H9 (cell line): ENCODE measurements at regions not wholly inside any gene's neighbourhood (a gene's known extent, or its start where the extent isn't known, plus 50 kb on each side); places are given as distances from the start of the nearest gene placed in this dataset.

Source experiments
- DNase-seq: peaks from one replicate; pipeline ENCODE4 v3.0.0-alpha.2; 2017
- H2AFZ ChIP-seq: one replicate; pipeline ENCODE4 v1.6.1; 2013; ENCODE audit warnings: mild to moderate bottlenecking, low read length, control low read depth, moderate library complexity
- H2AK5ac ChIP-seq: 2 replicates; pipeline ENCODE4 v1.6.1; 2013; ENCODE audit warnings: low read length, control low read depth, mixed read lengths; ENCODE audit not compliant: insufficient read length
- H2BK120ac ChIP-seq: one replicate; pipeline ENCODE4 v1.6.1; 2013; ENCODE audit warnings: low read depth, mild to moderate bottlenecking, low read length, control low read depth, inconsistent platforms; ENCODE audit not compliant: poor library complexity, severe bottlenecking
- H2BK12ac ChIP-seq: 2 replicates; pipeline ENCODE4 v1.6.1; 2013; ENCODE audit warnings: low read length, control low read depth, mixed read lengths, low read depth; ENCODE audit not compliant: insufficient read length
- H2BK15ac ChIP-seq: 2 replicates; pipeline ENCODE4 v1.6.1; 2013; ENCODE audit warnings: low read depth, low read length, control low read depth
- H2BK20ac ChIP-seq: one replicate; pipeline ENCODE4 v1.6.1; 2013; ENCODE audit warnings: low read depth, mild to moderate bottlenecking, low read length, control low read depth, inconsistent platforms; ENCODE audit not compliant: poor library complexity, severe bottlenecking
- H2BK5ac ChIP-seq: 2 replicates; pipeline ENCODE4 v1.6.1; 2013; ENCODE audit warnings: low read length, control low read depth, mixed read lengths; ENCODE audit not compliant: insufficient read length
- H3K14ac ChIP-seq: 2 replicates; pipeline ENCODE4 v1.6.1; 2013; ENCODE audit warnings: low read length, control low read depth; ENCODE audit not compliant: insufficient read depth
- H3K18ac ChIP-seq: 2 replicates; pipeline ENCODE4 v1.6.1; 2013; ENCODE audit warnings: low read depth, mild to moderate bottlenecking, mixed read lengths, low read length, control low read depth; ENCODE audit not compliant: insufficient read length
- H3K23ac ChIP-seq: 2 replicates; pipeline ENCODE4 v1.6.1; 2013; ENCODE audit warnings: low read length, control low read depth, mixed read lengths, low read depth; ENCODE audit not compliant: insufficient read length
- H3K23me2 ChIP-seq: 2 replicates; pipeline ENCODE4 v1.6.1; 2013; ENCODE audit warnings: low read depth, mild to moderate bottlenecking, mixed read lengths, low read length, control low read depth; ENCODE audit not compliant: insufficient read length, poor library complexity, severe bottlenecking
- H3K27ac ChIP-seq: 2 replicates; pipeline ENCODE4 v1.5.1; 2013; ENCODE audit warnings: low read length, control low read depth, mixed read lengths, low read depth; ENCODE audit not compliant: insufficient read length
- H3K27me3 ChIP-seq: 2 replicates; pipeline ENCODE4 v1.6.1; 2013; ENCODE audit warnings: low read length, control low read depth, inconsistent platforms; ENCODE audit not compliant: insufficient read depth
- H3K4ac ChIP-seq: 2 replicates; pipeline ENCODE4 v1.6.1; 2013; ENCODE audit warnings: low read depth, mild to moderate bottlenecking, control low read depth, inconsistent platforms, low read length, moderate library complexity
- H3K4me1 ChIP-seq: 2 replicates; pipeline ENCODE4 v1.6.1; 2013; ENCODE audit warnings: low read length, control low read depth, inconsistent platforms; ENCODE audit not compliant: insufficient read depth
- H3K4me2 ChIP-seq: 2 replicates; pipeline ENCODE4 v1.6.1; 2013; ENCODE audit warnings: low read length, control low read depth, mixed read lengths; ENCODE audit not compliant: insufficient read length, insufficient read depth
- H3K56ac ChIP-seq: 2 replicates; pipeline ENCODE4 v1.6.1; 2013; ENCODE audit warnings: low read depth, mild to moderate bottlenecking, mixed read lengths, low read length, control low read depth; ENCODE audit not compliant: insufficient read length
- H3K79me1 ChIP-seq: 2 replicates; pipeline ENCODE4 v1.6.1; 2013; ENCODE audit warnings: low read depth, mild to moderate bottlenecking, moderate library complexity, low read length, control low read depth, inconsistent platforms; ENCODE audit not compliant: insufficient read depth, poor library complexity, severe bottlenecking
- H3K79me2 ChIP-seq: 2 replicates; pipeline ENCODE4 v1.6.1; 2013; ENCODE audit warnings: low read length, control low read depth, inconsistent platforms; ENCODE audit not compliant: insufficient read depth
- H3K9ac ChIP-seq: 2 replicates; pipeline ENCODE4 v1.6.1; 2013; ENCODE audit warnings: low read length, control low read depth, mixed read lengths; ENCODE audit not compliant: insufficient read length; ENCODE audit errors: extremely low read depth
- H3K9me3 ChIP-seq: one replicate; pipeline ENCODE4 v1.6.1; 2013; ENCODE audit warnings: low read depth, low read length, inconsistent platforms; ENCODE audit not compliant: control insufficient read depth
- H3T11ph ChIP-seq: one replicate; pipeline ENCODE4 v1.6.1; 2013; ENCODE audit warnings: mild to moderate bottlenecking, low read length, control low read depth, inconsistent platforms
- H4K20me1 ChIP-seq: one replicate; pipeline ENCODE4 v1.6.1; 2013; ENCODE audit not compliant: control insufficient read depth, insufficient read length, insufficient read depth
- H4K5ac ChIP-seq: 2 replicates; pipeline ENCODE4 v1.6.1; 2013; ENCODE audit warnings: low read depth, mild to moderate bottlenecking, mixed read lengths, low read length, control low read depth; ENCODE audit not compliant: insufficient read length
- H4K8ac ChIP-seq: replicated peaks from 2 replicates; pipeline ENCODE4 v1.6.1; 2013; ENCODE audit warnings: low read length, control low read depth, mixed read lengths, low read depth; ENCODE audit not compliant: insufficient read length
- H4K91ac ChIP-seq: 2 replicates; pipeline ENCODE4 v1.6.1; 2013; ENCODE audit warnings: low read depth, mild to moderate bottlenecking, moderate library complexity, mixed read lengths, low read length, control low read depth; ENCODE audit not compliant: insufficient read length
- H3K27ac Mint-ChIP-seq, 3 experiments: 2 replicates in 2 of 3; 3 replicates in 1 of 3; pipeline ENCODE4 v1.8.0; 2020 to 2021; ENCODE audit warnings: mixed read lengths in 3 of 3, mild to moderate bottlenecking in 1 of 3, moderate library complexity in 1 of 3
- H3K27me3 Mint-ChIP-seq: 2 replicates; pipeline ENCODE4 v1.8.0; 2021; ENCODE audit warnings: low read depth, mild to moderate bottlenecking, moderate library complexity, mixed read lengths
- H3K36me3 Mint-ChIP-seq, 3 experiments: 2 replicates in 2 of 3; 3 replicates in 1 of 3; pipeline ENCODE4 v1.8.0; 2020 to 2021; ENCODE audit warnings: low read depth in 3 of 3, mixed read lengths in 3 of 3; ENCODE audit not compliant: insufficient read depth in 1 of 3
- H3K4me1 Mint-ChIP-seq, 2 experiments: 2 replicates each; pipeline ENCODE4 v1.8.0; 2020; ENCODE audit warnings: mixed read lengths in 2 of 2
- H3K4me3 Mint-ChIP-seq, 2 experiments: 2 replicates in 1 of 2; 3 replicates in 1 of 2; pipeline ENCODE4 v1.8.0; 2020 to 2021; ENCODE audit warnings: mild to moderate bottlenecking in 2 of 2, mixed read lengths in 2 of 2, moderate library complexity in 1 of 2
- H3K9me3 Mint-ChIP-seq, 2 experiments: 2 replicates in 1 of 2; 3 replicates in 1 of 2; pipeline ENCODE4 v1.8.0; 2020; ENCODE audit warnings: mild to moderate bottlenecking in 2 of 2, mixed read lengths in 2 of 2, moderate library complexity in 1 of 2
- WGBS: extraction: QIAGEN DNeasy Blood & Tissue Kit; methylation state at CpG from one replicate; pipeline ENCODE4 v1.1.7; 2013; ENCODE audit warnings: missing lambda C conversion rate, low lambda C conversion rate, mixed read lengths; ENCODE audit not compliant: insufficient read length; ENCODE audit errors: extremely low coverage; 5-methylcytosine and 5-hydroxymethylcytosine counted together
- TF ChIP-seq, protein P1 (sequence below): fragments of 200-600 bp; sonication (generic); conservative IDR thresholded peaks from 3 replicates; pipeline ENCODE4 v1.8.0; 2021; ENCODE audit warnings: antibody characterized with exemption, mild to moderate bottlenecking

- Histone ChIP-seq H3K23ac (no peak overlapping the region), H3K9ac (no peak overlapping the region), H3K79me1 (no peaks in the 10 kb centered on the region), H3K4me2 (no peak overlapping the region), H2BK120ac (no peak overlapping the region), H4K8ac (no peak overlapping the region), H3K14ac (no peak overlapping the region), H3K56ac (no peak overlapping the region), H2BK12ac (no peak overlapping the region), H2BK5ac (no peak overlapping the region), H4K91ac (no peak overlapping the region), H3K9me3 (no peaks in the 10 kb centered on the region), H4K20me1 (no peaks in the 10 kb centered on the region), H4K5ac (no peak overlapping the region), H3T11ph (no peak overlapping the region), H3K27ac (no peak overlapping the region), H2AK5ac (no peak overlapping the region), H3K23me2 (no peaks in the 10 kb centered on the region), H2BK15ac (no peak overlapping the region), H3K18ac (no peak overlapping the region), H3K79me2 (no peaks in the 10 kb centered on the region), H3K4me1 (peaks cover 4% of the 10 kb centered on the region; the same call in 1 of the 2 replicates), H3K27me3 (no peaks in the 10 kb centered on the region), H2BK20ac (no peak overlapping the region), H2AFZ (no peak overlapping the region), H3K4ac (no peak overlapping the region)
- WGBS: no CpG with 5 or more reads among the region's 3 CpGs
- Mint-ChIP-seq H3K27ac (no peak overlapping the region), H3K27me3 (no peaks in the 10 kb centered on the region; the same call in 1 of the 2 replicates), H3K36me3 (no peaks in the 10 kb centered on the region), H3K4me3 (no peak overlapping the region), H3K9me3 (no peaks in the 10 kb centered on the region), H3K4me1 (peaks cover 16 to 19% of the 10 kb centered on the region in 2 experiments)
- no peak for DNase-seq
- TF ChIP-seq, protein P1, sequence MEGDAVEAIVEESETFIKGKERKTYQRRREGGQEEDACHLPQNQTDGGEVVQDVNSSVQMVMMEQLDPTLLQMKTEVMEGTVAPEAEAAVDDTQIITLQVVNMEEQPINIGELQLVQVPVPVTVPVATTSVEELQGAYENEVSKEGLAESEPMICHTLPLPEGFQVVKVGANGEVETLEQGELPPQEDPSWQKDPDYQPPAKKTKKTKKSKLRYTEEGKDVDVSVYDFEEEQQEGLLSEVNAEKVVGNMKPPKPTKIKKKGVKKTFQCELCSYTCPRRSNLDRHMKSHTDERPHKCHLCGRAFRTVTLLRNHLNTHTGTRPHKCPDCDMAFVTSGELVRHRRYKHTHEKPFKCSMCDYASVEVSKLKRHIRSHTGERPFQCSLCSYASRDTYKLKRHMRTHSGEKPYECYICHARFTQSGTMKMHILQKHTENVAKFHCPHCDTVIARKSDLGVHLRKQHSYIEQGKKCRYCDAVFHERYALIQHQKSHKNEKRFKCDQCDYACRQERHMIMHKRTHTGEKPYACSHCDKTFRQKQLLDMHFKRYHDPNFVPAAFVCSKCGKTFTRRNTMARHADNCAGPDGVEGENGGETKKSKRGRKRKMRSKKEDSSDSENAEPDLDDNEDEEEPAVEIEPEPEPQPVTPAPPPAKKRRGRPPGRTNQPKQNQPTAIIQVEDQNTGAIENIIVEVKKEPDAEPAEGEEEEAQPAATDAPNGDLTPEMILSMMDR: no peak
Measured at GRCh38 chr10:128687408-128687807, 561.2 kb upstream of the MKI67 start.
